GM13977 (cell line): ENCODE measurements at regions not wholly inside any gene's neighbourhood (a gene's known extent, or its start where the extent isn't known, plus 50 kb on each side); places are given as distances from the start of the nearest gene placed in this dataset.

Experiments used
- DNase-seq: peaks from one replicate; pipeline ENCODE4 v3.0.0; 2012; ENCODE audit warnings: low spot score
- CTCF ChIP-seq: IDR thresholded peaks from 2 replicates; pipeline ENCODE4 v1.5.1; 2012; ENCODE audit warnings: mild to moderate bottlenecking, control low read depth; ENCODE audit not compliant: insufficient read depth; ENCODE audit errors: extremely low read depth, missing control alignments
- in situ Hi-C: fragments of 300-500 bp; cut with MboI; formaldehyde crosslinking; loops from one replicate; pipeline ENCODE4 v1.12.0; 2022; ENCODE audit warnings: low sequenced_read_pairs, low pct_unique_long_range_greater_than_20kb, mixed read lengths, inconsistent platforms; ENCODE audit not compliant: unreplicated experiment

DNA sequence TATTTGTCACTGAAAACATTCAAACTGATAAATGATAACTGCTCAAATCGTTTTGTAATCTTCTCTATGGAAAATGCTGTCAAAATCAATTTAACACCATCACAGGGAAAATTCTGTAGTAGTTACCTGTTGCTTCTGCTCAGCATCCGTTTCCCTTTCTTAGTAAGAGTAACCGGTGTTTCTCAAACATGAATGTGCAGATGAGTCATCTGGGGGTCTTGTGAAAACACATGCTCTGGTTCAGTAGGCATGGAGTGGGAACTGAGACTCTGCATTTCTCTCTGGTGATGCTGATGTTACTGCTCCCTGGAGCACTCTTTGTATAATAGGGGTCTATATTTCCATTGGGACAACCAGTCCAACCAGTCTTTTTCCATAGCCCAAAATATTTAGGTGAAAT is 145.1 kb downstream of the SEMA6D start:
- DNase-seq: peak; percentile 25
- in situ Hi-C loops: no loop called here
- no peak for TF ChIP-seq CTCF

DNA sequence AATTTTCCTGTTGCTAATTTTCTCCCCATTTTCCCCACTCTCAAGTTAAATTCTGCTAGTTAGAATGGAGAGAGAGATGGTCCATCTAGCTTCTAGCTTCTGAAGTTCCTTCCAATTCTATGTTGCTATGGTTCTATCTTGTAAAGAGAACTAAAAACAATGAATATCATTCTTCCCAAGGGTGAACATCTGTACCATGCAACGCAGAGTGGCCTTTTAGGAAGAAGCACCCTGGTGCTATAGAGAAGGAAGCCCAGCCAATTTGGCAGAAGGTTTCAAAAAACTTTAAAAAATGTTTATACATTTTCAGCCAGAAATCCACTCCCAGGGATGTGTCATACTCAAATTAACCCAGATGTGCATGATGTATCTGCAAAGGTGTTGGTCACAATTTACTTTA is 149.1 kb downstream of the SEMA6D start:
- no peak for DNase-seq
- in situ Hi-C loops: no loop called here
- no peak for TF ChIP-seq CTCF

GRCh38 chr15:47870300-47870955 is 153.1 kb downstream of the SEMA6D start:
- in situ Hi-C loops: no loop called here

GRCh38 chr15:47870956-47871625 is 153.8 kb downstream of the SEMA6D start:
- in situ Hi-C loops: no loop called here
- DNase-seq: no peak
- no peak for TF ChIP-seq CTCF

More at GRCh38 chr15:47870300-47870955, 153.1 kb downstream of the SEMA6D start:
- no peak for DNase-seq
- TF ChIP-seq CTCF: no peak

DNA sequence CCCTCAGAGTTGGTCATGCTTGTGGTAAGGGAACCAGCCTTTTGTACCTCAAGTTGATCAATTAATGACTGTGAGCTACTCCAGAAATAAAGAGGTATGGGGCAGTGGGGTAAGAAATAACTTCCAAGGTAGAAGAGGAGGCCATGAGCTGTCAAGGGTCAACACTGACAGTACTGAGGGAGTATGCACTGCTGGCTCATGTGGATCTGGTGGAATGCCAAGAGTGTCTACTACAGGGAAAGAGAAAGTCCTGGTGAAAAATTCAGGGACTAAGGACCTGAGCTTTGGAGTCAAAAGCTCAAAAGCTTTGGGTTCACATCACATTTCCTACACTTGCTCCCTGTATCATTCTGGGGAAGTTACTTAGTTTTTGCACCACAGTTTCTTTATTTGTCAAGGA is 154.9 kb downstream of the SEMA6D start:
- in situ Hi-C loops: no loop called here
- no peak for DNase-seq

DNA sequence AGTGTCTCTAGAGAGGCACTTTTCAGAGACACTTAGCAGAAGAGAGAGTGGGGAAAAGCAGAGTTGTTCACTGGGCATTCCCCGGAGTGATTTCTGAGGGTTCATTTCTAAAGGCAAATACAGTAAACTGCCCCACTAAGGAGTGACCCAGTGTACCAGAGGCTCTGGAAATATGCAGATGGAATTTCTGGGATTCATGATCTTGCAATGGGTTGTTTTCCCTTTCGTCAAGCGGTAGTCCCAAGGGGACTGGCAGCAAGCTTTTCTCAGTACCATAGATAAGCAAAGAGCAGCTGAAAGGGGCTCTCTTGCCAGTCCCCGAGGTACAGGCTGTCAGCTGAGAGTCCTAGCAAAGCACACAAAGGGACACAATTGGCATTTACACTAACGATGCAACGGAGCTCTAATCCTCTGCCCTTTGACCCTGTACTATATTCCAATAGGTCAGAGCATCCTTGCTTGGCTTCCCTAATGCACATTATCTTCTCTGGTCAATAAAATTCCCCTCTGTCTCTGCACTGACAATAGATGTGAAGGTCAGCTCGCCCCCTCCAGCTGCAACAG is 155.6 kb downstream of the SEMA6D start:
- in situ Hi-C loops: no loop called here
- no peak for DNase-seq
- no peak for TF ChIP-seq CTCF

More for the DNA sequence above, 154.9 kb downstream of the SEMA6D start:
- no peak for TF ChIP-seq CTCF
